GDM1 (cell line): ENCODE measurements at regions not wholly inside any gene's neighbourhood (a gene's known extent, or its start where the extent isn't known, plus 50 kb on each side); places are given as distances from the start of the nearest gene placed in this dataset.

ENCODE experiments used
- DNase-seq: peaks from one replicate; lab custom pipeline; 2025; lab: John Stamatoyannopoulos, UW

- no peak for DNase-seq
Measured at GRCh38 chr4:153076861-153077260, 127.4 kb upstream of the TRIM2 start.

GRCh38 chr4:153079857-153080391 lies 124.3 kb upstream of the TRIM2 start:
- no peak for DNase-seq

- no peak for DNase-seq
Measured at GRCh38 chr4:153081006-153081580, 123.2 kb upstream of the TRIM2 start.

GRCh38 chr4:153081693-153082092 lies 122.5 kb upstream of the TRIM2 start:
- DNase-seq: no peak

- peak; percentile 6 for DNase-seq
Measured at GRCh38 chr4:153082322-153083301, 121.6 kb upstream of the TRIM2 start.

GRCh38 chr4:153083447-153083947 lies 120.7 kb upstream of the TRIM2 start:
- peak; percentile 30 for DNase-seq

- no peak for DNase-seq
Measured at GRCh38 chr4:153084224-153084979, 119.8 kb upstream of the TRIM2 start.

- peak; percentile 59 for DNase-seq
Measured at GRCh38 chr4:153084980-153085630, 119.1 kb upstream of the TRIM2 start.

- DNase-seq: no peak
Measured at GRCh38 chr4:153087671-153088194, 116.5 kb upstream of the TRIM2 start.

- DNase-seq: no peak
Measured at GRCh38 chr4:153089742-153090141, 114.5 kb upstream of the TRIM2 start.

GRCh38 chr4:153090181-153090580 lies 114.1 kb upstream of the TRIM2 start:
- no peak for DNase-seq

GRCh38 chr4:153090670-153091385 lies 113.4 kb upstream of the TRIM2 start:
- no peak for DNase-seq

GRCh38 chr4:153093396-153093795 lies 110.8 kb upstream of the TRIM2 start:
- no peak for DNase-seq

GRCh38 chr4:153093802-153094201 lies 110.4 kb upstream of the TRIM2 start:
- no peak for DNase-seq

- DNase-seq: no peak
Measured at GRCh38 chr4:153094435-153094834, 109.8 kb upstream of the TRIM2 start.

- DNase-seq: no peak
Measured at GRCh38 chr4:153095448-153096204, 108.6 kb upstream of the TRIM2 start.

GRCh38 chr4:153096344-153096743 lies 107.9 kb upstream of the TRIM2 start:
- DNase-seq: no peak

GRCh38 chr4:153098427-153098826 lies 105.8 kb upstream of the TRIM2 start:
- DNase-seq: no peak

GRCh38 chr4:153099391-153100140 lies 104.7 kb upstream of the TRIM2 start:
- DNase-seq: no peak
